GM21515 (cell line): ENCODE measurements at regions not wholly inside any gene's neighbourhood (a gene's known extent, or its start where the extent isn't known, plus 50 kb on each side); places are given as distances from the start of the nearest gene placed in this dataset.
A peak's percentile ranks its signal among the peaks of the same experiment; 100 is the strongest.

Source experiments
- ATAC-seq: cut with Tn5 transposase; IDR thresholded peaks from one replicate; pipeline ENCODE4 v1.9.1; 2021; ENCODE audit not compliant: unreplicated experiment

DNA sequence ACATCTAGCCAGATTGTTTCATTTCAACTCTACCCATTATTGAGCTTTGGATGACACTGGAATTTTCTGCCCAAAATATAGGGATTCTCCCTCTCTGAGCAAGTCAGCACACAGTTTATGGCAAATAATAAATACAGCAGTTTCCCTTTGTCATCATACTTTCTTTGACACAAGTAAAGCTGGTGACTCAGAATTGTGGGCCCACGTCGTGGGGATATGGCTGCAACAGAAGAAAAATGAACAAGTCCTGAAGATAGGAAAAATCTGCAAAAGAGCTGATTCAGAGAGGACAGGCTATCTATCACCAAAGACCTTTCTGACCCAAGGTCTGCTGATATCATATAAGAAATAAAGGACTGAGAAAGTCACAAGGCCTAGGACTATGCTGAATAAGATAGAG is 236.3 kb upstream of the ZC3H12C start:
- no peak for ATAC-seq

DNA sequence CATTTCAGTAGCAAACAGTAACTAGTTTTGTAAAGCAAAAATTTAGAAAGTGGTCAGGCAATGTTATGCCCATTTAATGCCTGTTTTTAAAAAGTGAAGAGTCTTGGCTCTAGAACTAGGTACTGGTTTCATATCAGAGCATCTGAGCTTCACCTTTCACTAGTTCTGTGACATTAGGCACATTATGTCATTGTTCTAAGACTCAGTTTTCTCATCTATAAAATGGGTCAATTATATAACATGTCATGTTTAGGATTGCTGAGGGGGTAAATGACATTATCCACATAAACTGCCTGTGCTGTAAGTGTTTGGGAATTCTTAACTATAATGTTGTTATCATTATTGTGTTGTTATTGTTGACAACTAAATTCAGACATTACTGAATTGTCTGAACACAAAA is 235.6 kb upstream of the ZC3H12C start:
- ATAC-seq = no peak

DNA sequence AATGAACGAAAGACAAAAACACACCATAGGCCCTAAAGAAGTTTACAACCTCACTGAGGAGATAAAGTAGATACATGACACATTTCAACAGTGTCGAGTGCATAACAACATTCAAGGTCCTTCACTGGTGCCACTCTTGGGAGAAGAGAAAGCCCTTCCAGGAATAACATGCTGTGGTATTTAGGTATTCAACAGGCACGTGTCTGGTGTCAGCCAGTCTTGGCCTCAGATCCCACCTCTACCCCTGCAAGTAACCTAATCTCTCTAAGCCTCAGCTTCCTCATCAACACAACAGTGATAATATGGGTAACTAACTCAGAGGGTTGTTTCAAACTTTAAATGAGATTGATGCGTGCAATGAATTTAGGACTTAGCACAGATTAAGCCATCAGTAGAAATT is 235.0 kb upstream of the ZC3H12C start:
- ATAC-seq = no peak

DNA sequence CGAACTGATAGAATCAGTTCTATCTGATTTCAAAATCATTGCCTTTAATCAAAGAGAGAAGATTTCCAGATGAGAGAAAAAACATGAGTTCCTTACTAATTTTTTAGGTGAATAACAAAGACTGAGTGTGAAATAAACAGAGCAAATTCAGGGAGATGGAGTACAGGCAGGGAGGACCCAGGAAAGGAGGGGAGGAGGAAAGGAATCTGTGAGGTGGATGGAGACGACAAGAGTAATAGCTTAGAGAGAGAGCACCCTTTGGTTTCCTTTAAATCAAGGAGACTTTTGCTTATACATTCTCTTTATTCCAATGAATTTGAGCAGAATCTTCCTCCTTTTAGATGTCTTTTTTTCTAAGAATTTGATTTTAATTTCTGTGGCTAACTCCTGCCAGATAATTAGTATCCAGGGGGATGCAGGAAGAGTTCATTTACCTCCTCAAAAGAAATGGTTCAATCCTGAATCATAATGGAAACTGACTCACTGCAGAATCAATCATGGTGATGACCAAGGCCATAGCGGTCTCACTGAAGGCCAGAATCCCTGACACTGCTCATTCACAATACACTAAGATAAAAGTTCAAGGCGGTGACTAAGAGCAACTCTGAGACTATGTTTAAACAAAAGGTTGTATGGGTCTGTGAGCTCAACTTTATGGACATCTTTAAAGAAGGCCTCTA is 234.0 kb upstream of the ZC3H12C start:
- ATAC-seq = no peak

DNA sequence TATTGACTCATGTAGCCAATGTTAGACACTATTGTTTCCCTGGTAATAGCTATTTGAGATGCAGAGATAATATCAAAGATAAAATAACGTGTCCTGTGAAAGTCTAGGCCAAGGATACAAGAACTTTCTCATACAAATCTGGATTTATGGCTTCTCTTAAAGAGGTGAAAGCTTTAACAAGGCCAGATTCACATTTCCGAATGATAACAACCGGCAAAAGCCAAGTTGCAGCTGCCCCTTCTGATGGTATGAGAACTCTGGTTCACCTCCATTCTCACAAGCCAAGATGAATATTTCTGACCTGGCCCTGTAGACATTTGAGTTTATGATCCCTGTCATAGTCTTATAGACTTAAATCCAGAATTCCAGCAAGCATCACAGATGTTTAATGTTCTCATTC is 230.4 kb upstream of the ZC3H12C start:
- ATAC-seq = no peak

DNA sequence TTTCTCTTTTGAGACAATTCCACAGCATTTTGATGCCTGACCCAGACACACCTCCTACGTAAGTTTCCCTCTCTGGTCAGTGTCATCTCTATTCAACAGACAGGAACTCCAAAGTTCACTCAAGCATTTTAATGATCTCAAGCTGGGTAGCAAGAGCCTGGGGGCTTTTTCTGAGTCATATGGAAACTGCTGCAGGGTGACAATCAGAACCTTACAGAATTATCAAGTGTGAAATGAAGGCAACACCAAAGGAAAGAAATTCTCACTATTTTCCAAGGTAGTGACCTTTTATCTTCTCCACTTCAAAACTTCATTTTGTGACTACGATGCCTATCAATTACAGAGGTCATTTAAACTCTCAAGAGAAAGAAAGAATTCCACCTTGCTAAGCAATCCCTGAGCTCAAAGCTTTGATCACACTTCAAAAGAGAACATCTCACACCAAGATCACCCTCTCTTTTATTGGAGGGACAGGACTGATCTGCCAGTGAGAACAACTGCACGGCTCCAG is 229.0 kb upstream of the ZC3H12C start:
- ATAC-seq = peak; percentile 89

DNA sequence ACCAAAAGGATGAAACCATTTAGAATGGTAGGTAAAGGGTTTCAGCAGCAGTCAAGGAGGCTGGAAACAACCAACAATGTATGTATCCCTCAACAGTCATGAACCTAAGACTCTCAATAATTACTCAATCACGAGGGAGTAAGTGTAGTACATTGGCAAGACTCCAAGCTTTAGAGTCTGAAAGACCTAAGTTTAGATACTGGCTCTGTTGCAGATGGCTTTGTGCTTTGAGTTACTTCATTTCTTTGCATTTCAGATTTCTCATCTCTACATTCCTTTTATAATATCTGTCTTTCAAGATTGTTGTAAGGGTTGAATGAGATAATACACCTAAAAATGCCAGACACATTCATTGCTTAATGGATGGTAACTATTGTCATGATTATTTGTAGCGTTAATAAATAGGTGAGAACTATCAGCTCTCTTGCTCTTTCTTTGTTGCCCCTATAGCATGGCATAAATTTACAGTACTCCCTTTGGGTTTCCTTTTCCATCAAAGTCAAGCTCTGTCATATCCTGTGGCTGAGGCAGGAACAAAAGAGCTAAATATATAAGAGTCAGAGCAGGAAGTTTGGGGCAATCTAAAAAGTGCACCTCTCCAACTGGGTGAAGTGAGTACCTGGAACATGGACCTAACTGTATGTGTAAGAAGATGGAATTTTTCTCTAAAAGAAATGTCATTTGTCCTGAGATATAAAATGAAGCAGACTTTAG is 228.2 kb upstream of the ZC3H12C start:
- ATAC-seq = peak; percentile 30

DNA sequence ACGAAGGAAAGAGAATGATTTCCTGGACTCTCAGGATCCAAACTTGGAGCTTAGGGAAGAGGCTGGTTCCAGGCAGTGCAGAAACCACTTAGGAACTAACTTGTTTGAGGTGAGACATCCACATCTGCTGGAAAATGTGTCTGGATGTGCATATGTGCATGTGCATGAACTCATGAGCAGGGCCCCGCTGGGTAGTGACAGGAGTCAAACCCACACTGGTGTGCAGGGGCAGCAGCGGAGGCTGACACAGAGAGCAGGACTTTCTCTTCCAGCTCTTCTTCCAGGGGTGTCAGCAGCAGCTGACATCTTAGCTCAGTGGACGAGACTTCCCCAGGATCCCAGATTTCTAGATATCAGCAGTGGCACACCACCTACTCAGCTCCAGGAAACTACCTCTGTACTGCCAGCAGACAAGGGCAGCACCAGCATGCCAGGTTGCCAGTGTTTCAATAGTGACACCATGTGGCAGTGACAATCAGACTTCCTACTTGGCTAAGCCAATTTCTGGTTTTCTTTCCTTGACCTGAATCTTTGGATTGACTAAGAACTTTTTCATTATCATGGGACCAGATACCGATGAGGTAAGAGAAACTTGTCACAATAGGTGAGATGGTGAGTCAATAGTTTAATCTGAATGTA is 227.5 kb upstream of the ZC3H12C start:
- no peak for ATAC-seq

DNA sequence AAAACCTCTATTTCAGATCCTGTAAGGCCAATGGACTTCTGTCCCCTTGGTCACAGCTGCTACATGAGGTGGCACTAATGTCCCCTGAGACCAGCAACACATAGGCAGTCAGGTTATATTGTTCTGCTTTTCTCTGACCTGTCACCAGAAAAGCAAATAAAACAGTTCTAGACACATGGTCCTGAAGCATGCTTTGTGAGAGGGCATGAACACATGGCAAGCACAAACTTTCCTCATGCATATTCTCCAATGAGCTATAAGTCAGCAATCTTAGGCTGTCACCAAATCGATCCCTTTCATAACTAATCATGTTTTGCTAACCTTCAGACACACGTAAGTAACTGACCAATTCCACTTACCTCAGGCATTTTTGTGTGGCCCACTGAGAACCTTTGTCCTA is 225.4 kb upstream of the ZC3H12C start:
- no peak for ATAC-seq

DNA sequence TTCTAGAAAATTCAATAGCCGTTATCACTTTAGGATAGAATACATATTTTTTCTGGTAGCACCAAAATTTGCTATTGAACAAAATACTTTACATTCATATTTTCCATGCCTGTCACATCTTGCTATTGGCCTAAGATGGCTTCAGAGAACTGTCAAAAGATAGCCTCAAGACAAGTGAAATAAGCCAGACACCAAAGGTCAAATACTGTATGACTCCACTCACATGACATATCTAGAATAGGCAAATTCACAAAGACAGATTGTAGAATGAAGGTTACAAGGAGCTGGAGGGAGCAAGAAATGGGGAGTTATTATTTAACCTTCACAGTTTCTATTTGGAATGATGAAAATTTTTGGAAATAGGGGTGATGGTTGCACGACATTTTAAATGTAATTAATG is 223.7 kb upstream of the ZC3H12C start:
- no peak for ATAC-seq

DNA sequence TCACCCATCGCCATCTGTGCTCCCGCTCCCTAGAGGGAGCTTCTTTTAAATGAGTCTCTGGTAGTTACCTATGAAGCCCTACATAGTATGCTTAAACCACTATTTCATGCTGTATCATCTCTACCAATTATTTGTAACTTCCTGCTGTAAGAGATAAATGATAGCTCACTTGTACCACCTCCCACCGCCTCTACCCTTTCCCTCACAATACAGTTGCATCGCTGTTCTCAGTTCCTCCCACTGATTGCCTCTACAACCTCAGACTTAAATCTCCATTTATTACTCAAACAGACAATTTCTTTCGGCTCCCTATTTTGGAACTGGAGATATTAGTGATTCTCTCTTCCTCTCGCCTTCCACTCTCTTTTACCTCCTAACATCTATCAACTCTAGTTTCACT is 222.9 kb upstream of the ZC3H12C start:
- ATAC-seq = no peak

DNA sequence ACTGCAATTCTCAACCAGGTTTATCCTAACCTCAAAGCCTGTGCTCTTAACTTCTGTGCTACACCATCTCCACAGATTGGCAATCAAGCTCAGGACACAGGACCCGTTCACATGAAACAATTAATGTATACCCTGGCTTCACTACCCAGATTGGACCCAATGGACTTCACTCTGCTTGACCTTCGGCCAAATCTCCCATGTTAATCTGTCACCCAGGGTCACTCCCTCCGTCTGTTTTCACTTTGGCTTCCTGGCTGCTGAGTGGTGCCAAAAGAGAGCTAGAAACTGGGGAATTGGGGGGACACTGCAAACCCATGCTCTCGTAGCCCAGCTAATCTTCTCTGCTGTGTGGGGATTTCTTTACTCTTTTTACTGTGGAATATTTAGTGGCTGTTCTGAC is 216.1 kb upstream of the ZC3H12C start:
- no peak for ATAC-seq

DNA sequence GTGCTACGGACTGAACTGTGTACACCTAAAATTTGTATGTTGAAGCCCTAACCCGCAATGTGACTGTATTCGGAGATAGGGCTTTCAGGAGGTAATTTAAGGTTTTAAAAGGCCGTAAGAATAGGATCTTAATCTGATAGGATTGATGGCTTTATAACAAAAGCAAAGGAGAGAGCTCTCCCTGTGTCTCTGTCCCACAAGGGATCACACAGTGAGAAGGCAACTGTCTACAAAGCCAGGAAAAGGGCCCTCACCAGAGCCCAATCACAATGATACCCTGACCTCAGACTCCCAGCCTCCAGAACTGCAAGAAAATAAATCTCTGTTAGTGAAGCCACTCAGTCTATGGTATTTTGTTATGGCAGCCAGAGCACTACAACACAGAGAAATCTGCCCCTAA is 208.7 kb upstream of the ZC3H12C start:
- ATAC-seq = no peak

DNA sequence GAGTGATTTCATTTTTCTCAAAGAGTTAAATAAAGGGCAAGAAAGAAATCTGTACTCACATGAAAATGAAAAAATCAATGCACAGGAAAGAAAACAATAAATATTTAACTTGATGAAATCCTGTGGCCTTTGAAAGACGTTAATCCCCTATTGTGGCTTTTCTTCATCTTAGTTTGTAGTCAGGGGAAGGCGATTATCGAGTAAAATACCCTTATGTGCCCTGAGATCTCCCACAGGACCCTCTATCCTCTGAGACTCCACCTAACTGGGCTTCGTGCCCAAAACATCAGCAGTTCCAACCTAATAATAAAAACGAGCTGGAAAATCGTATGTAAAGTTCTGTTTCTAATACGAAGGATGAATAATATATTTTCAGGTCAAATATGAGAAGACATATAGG is 208.2 kb upstream of the ZC3H12C start:
- ATAC-seq = no peak

DNA sequence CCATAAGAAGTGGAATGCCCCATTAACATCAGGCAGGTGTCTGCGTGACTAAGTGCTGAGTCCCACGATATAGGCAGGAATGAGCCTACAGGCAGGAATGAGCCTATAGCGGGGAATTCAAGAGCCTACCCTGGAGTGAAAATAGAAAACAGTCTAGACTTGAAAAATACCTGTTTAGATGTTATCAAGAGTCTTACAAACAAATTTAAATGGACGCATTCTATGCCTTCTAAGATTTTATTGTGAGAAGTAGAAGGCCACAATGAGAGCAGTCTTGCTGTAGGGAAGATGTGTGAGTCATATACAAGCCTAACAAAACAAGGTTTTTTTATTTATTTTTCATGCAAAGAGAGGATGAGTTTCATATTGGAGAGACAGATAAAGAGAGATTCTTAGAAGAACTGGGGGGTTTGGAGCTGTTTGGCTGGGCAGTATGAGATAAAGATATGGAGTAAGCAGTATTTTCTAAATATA is 200.8 kb upstream of the ZC3H12C start:
- ATAC-seq = no peak

DNA sequence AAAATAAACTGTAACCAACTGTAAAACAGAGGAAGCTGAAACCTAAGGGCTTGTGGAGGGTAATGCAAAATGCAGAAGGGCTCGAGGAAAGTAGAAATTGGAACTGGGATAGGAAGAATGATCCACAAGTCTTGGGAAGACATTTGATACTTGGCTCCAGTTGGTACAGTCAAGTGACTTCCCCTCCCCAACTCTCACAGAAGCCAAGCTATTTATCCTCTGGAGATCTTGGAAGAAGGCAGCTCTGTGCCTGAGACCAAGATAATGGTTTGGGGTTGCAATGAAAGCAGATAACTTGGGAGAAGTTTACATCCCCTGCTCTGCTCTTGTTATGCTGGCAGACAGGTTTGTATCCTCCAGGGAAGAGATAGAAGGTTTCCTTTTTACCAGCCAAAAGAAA is 198.9 kb upstream of the ZC3H12C start:
- no peak for ATAC-seq

DNA sequence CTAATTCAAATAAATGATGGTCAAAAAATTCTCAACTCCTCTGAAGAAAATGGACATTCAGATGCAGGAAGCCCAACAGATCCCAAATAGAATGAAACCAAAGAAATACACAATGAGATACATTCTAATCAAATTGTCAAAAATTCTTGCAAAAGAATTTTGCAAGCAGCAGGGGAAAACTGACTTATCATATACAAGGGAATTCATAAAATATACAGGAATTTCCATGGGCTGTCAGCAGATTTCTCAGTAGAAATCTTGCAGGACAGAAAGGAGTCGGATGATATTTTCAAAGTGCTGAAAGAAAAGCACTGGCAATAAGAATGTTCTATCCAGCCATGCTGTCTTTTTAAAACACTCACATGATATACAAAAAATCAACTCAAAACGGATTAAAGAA is 194.6 kb upstream of the ZC3H12C start:
- no peak for ATAC-seq

DNA sequence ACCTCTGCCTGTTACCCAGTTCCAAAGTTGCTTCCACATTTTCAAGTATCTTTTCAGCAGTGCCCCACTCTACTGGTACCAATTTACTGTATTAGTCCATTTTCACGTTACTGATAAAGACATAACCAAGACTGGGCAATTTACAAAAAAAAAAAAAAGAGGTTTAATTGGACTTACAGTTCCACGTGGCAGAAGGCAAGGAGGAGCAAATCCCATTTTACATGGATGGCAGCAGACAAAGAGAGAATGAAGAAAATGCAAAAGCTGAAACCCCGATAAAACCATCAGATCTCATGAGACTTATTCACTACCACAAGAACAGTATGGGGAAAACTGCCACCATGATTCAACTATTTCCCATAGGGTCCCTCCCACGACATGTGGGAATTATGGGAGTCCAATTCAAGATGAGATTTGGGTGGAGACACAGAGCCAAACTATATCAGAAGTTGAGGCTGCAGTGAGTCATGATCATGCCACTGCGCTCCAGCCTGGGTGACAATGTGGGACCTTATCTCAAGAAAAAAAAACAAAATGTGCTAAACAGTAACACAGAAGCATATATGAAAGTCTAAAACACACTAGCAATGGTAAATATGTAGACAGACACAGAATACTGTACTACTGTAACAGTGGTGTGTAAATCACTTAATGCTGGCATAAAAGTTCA is 190.3 kb upstream of the ZC3H12C start:
- ATAC-seq = no peak

DNA sequence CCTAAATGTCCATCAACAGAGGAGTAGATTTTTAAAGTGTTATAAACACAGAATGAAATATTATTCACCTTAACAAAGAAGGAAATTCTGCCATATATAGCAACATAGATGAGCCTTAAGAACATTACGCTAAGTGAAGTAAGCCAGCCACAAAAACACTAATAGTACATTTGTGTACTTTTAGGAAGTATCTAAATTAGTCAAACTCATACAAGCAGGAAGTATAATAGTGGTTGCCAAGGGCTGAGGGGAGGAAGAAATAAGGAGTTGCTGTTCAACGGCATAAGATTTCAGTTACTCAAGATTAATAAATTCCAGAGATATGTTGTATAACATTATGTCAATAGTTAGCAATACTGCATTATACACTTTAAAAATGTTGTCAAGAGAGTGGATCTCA is 181.7 kb upstream of the ZC3H12C start:
- no peak for ATAC-seq

DNA sequence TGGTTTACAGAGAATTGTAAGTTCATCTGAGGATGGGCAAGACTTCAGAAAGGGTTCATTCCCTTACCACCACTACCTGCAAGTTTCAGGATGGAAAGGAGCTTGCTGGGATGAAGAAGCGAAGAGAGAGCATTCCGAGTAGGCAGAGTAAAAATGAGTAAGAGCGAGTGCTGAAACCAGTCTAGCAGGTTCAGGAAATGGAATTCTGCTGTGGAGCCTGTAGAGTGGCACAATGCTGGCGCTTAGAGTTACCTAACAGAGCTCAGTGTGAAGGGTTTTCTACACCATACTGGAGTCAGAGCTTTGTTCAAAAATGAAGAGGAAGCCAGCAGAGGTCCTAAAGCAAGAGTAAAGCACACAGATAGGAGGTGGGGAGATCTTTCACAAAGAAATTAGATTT is 179.2 kb upstream of the ZC3H12C start:
- no peak for ATAC-seq

DNA sequence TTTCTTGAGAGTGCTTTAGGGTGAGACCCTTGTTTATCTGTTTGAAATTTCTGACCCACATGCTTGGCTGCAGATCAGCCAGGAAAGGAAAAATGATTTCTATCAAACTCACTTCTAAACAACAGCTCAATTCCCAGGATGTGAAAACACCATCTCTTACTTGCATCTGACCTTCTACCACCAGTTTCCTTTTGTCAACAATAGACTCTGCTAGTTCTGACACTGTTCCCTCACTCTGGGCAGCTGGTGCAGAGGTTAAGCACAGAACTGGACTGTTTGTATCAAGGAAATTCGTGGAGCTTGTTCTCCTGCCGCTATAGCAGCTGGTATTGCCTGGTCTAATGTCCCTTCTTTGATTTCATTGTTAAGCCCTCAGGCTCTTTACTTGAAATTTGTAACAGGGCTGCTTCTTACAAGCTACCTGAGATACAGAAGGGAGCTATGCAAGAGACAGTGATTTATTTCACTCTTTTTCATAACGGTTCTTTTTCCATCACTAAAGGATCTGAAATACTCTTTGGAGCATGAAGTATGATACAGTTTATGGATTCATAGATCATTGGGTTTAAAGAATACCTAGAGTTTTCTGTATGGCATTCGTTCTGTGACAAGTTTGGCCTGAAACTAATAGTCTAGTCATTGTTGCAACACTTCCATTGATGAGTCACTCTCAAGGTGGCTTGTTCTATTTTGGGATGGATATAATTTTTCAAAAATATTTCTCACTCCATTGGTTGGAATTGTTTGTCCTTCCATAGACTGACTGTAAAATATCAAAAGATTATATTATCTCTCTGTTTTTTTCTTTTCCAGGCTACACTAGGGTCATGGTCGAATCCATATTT is 178.2 kb upstream of the ZC3H12C start:
- ATAC-seq = no peak
